IMR-90 (cell line): ENCODE measurements at regions not wholly inside any gene's neighbourhood (a gene's known extent, or its start where the extent isn't known, plus 50 kb on each side); places are given as distances from the start of the nearest gene placed in this dataset.

Experiments used
- ATAC-seq: fragments of 200-7000 bp; cut with Tn5 transposase; 2 replicates; pipeline ENCODE4 v1.9.1; 2020; ENCODE audit warnings: low read depth, mild to moderate bottlenecking, moderate library complexity
- BruUV-seq: library from RNA; stranded (reverse); fragments of 400-500 nt; replicated peaks from 2 replicates; lab custom pipeline; 2021; lab: Mats Ljungman, UMichigan
- CTCF ChIA-PET: fragments of 300-600 bp; formaldehyde crosslinking; extraction: SDS; loops from one replicate; lab custom pipeline; 2021; ENCODE audit warnings: antibody characterized with exemption; lab: Yijun Ruan, JAX
- POLR2A ChIA-PET: fragments of 300-600 bp; sonication (Branson Sonifier 250); formaldehyde crosslinking; loops from one replicate; lab custom pipeline; 2022; ENCODE audit warnings: antibody characterized with exemption; ENCODE audit not compliant: unreplicated experiment; lab: Charles Lee
- DNase-seq: peaks from one replicate; pipeline ENCODE4 v3.0.0; 2013
- H2AFZ ChIP-seq: replicated peaks from 2 replicates; pipeline ENCODE3; 2013; ENCODE audit warnings: low read length, mild to moderate bottlenecking; ENCODE audit not compliant: poor library complexity
- H2AK5ac ChIP-seq: 2 replicates; pipeline ENCODE4 v1.6.1; 2013; ENCODE audit warnings: low read depth, low read length, inconsistent platforms
- H2AK9ac ChIP-seq: replicated peaks from 2 replicates; pipeline ENCODE3; 2013; ENCODE audit warnings: mild to moderate bottlenecking, low read depth, low read length, moderate library complexity; ENCODE audit not compliant: poor library complexity
- H2BK120ac ChIP-seq: 2 replicates; pipeline ENCODE4 v1.6.1; 2013; ENCODE audit warnings: low read depth, low read length, inconsistent platforms
- H2BK15ac ChIP-seq: 3 replicates; pipeline ENCODE4 v1.6.1; 2013; ENCODE audit warnings: low read depth, low read length, inconsistent platforms
- H2BK20ac ChIP-seq: 2 replicates; pipeline ENCODE4 v1.6.1; 2013; ENCODE audit warnings: low read depth, mild to moderate bottlenecking, inconsistent platforms, low read length, moderate library complexity
- H2BK5ac ChIP-seq: 2 replicates; pipeline ENCODE4 v1.6.1; 2013; ENCODE audit warnings: mild to moderate bottlenecking, low read depth, low read length, inconsistent platforms; ENCODE audit not compliant: poor library complexity, severe bottlenecking
- H3K14ac ChIP-seq: replicated peaks from 2 replicates; pipeline ENCODE4 v1.6.1; 2013; ENCODE audit warnings: low read depth, low read length, inconsistent platforms
- H3K18ac ChIP-seq: 2 replicates; pipeline ENCODE4 v1.6.1; 2013; ENCODE audit warnings: low read depth, low read length, control low read depth
- H3K23ac ChIP-seq: 2 replicates; pipeline ENCODE4 v1.6.1; 2013; ENCODE audit warnings: low read depth, low read length, inconsistent platforms
- H3K27ac ChIP-seq: 2 replicates; pipeline ENCODE4 v1.5.1; 2013; ENCODE audit warnings: mild to moderate bottlenecking, control low read depth, low read length; ENCODE audit not compliant: insufficient read depth
- H3K27me3 ChIP-seq: 2 replicates; pipeline ENCODE4 v1.6.1; 2013; ENCODE audit warnings: low read length; ENCODE audit not compliant: control insufficient read depth, insufficient read depth
- H3K36me3 ChIP-seq: 2 replicates; pipeline ENCODE4 v1.6.1; 2013; ENCODE audit warnings: low read length, mixed read lengths; ENCODE audit not compliant: control insufficient read depth, insufficient read depth
- H3K4ac ChIP-seq: 2 replicates; pipeline ENCODE4 v1.6.1; 2013; ENCODE audit warnings: low read depth, low read length, inconsistent platforms
- H3K4me1 ChIP-seq: 2 replicates; pipeline ENCODE4 v1.6.1; 2013; ENCODE audit warnings: low read length, mixed read lengths; ENCODE audit not compliant: control insufficient read depth, insufficient read depth
- H3K4me2 ChIP-seq: 2 replicates; pipeline ENCODE4 v1.6.1; 2013; ENCODE audit warnings: low read depth, mild to moderate bottlenecking, control low read depth, low read length, moderate library complexity
- H3K4me3 ChIP-seq: 2 replicates; pipeline ENCODE4 v1.5.1; 2013; ENCODE audit warnings: low read depth, mild to moderate bottlenecking, control low read depth, low read length, moderate library complexity; ENCODE audit not compliant: insufficient read depth
- H3K56ac ChIP-seq: 2 replicates; pipeline ENCODE4 v1.6.1; 2013; ENCODE audit warnings: low read length, inconsistent platforms; ENCODE audit not compliant: insufficient read depth; ENCODE audit errors: extremely low read depth
- H3K79me1 ChIP-seq, 2 experiments: 2 replicates each; pipeline ENCODE4 v1.6.1; 2013; ENCODE audit warnings: low read length in 2 of 2, inconsistent platforms in 1 of 2, low read depth in 1 of 2
- H3K9ac ChIP-seq: 2 replicates; pipeline ENCODE4 v1.6.1; 2013; ENCODE audit warnings: low read depth, low read length, control low read depth
- H3K9me1 ChIP-seq: 2 replicates; pipeline ENCODE4 v1.6.1; 2013; ENCODE audit warnings: low read length, inconsistent platforms; ENCODE audit not compliant: insufficient read depth
- H3K9me3 ChIP-seq: 2 replicates; pipeline ENCODE4 v1.6.1; 2013; ENCODE audit warnings: low read length; ENCODE audit not compliant: control insufficient read depth, insufficient read depth
- H4K20me1 ChIP-seq: 2 replicates; pipeline ENCODE4 v1.6.1; 2013; ENCODE audit warnings: low read length, inconsistent platforms; ENCODE audit not compliant: insufficient read depth
- H4K5ac ChIP-seq: 2 replicates; pipeline ENCODE4 v1.6.1; 2013; ENCODE audit warnings: mild to moderate bottlenecking, low read depth, low read length, control low read depth
- H4K8ac ChIP-seq, 2 experiments: 2 replicates each; pipeline ENCODE4 v1.6.1; 2013; ENCODE audit warnings: low read depth in 2 of 2, low read length in 2 of 2, control low read depth in 1 of 2, inconsistent platforms in 1 of 2
- H4K91ac ChIP-seq: 2 replicates; pipeline ENCODE4 v1.6.1; 2013; ENCODE audit warnings: low read depth, low read length, inconsistent platforms; ENCODE audit not compliant: insufficient read depth
- BHLHE40 ChIP-seq: fragments of 150-350 bp; IDR thresholded peaks from 2 replicates; pipeline ENCODE4 v1.6.1; 2016; ENCODE audit warnings: mild to moderate bottlenecking, low read depth, low read length
- CEBPB ChIP-seq: IDR thresholded peaks from 2 replicates; pipeline ENCODE4 v1.6.1; 2012; ENCODE audit warnings: low read depth, low read length, improper control_type of control experiment
- CHD1 ChIP-seq: IDR thresholded peaks from 2 replicates; pipeline ENCODE4 v1.6.1; 2012; ENCODE audit warnings: low read depth, low read length, improper control_type of control experiment
- CTCF ChIP-seq: conservative IDR thresholded peaks from 2 replicates; pipeline ENCODE4 v1.5.1; 2012; ENCODE audit warnings: mild to moderate bottlenecking, low read depth, low read length, improper control_type of control experiment
- ELK1 ChIP-seq: fragments of 150-350 bp; IDR thresholded peaks from 2 replicates; pipeline ENCODE4 v1.6.1; 2016; ENCODE audit warnings: low read depth, mild to moderate bottlenecking, low read length, moderate library complexity, borderline replicate concordance
- FOS ChIP-seq: fragments of 150-350 bp; IDR thresholded peaks from 2 replicates; pipeline ENCODE4 v1.6.1; 2016; ENCODE audit warnings: low read depth, low read length
- MAFK ChIP-seq: IDR thresholded peaks from 2 replicates; pipeline ENCODE4 v1.6.1; 2012; ENCODE audit warnings: low read depth, low read length, improper control_type of control experiment
- MAZ ChIP-seq: IDR thresholded peaks from 2 replicates; pipeline ENCODE4 v1.6.1; 2012; ENCODE audit warnings: low read depth, mild to moderate bottlenecking, low read length, improper control_type of control experiment, moderate library complexity, borderline replicate concordance
- MXI1 ChIP-seq: IDR thresholded peaks from 2 replicates; pipeline ENCODE4 v1.6.1; 2012; ENCODE audit warnings: low read depth, mild to moderate bottlenecking, low read length, moderate library complexity, borderline replicate concordance
- NFE2L2 ChIP-seq: fragments of 150-350 bp; IDR thresholded peaks from 2 replicates; pipeline ENCODE4 v1.6.1; 2016; ENCODE audit warnings: low read depth, mild to moderate bottlenecking, low read length
- POLR2A ChIP-seq: IDR thresholded peaks from 2 replicates; pipeline ENCODE4 v1.6.1; 2012; ENCODE audit warnings: mild to moderate bottlenecking, low read depth, low read length
- RAD21 ChIP-seq: IDR thresholded peaks from 2 replicates; pipeline ENCODE4 v1.6.1; 2012; ENCODE audit warnings: low read length, improper control_type of control experiment
- RCOR1 ChIP-seq: IDR thresholded peaks from 2 replicates; pipeline ENCODE4 v1.6.1; 2012; ENCODE audit warnings: mild to moderate bottlenecking, low read length, improper control_type of control experiment; ENCODE audit not compliant: insufficient replicate concordance
- RFX5 ChIP-seq: IDR thresholded peaks from 2 replicates; pipeline ENCODE4 v1.8.0; 2012; ENCODE audit warnings: low read depth, mild to moderate bottlenecking, low read length, moderate library complexity
- SMC3 ChIP-seq: fragments of 150-350 bp; IDR thresholded peaks from 2 replicates; pipeline ENCODE4 v1.6.1; 2016; ENCODE audit warnings: low read depth, mild to moderate bottlenecking, antibody characterized with exemption, low read length, moderate library complexity
- USF2 ChIP-seq: fragments of 150-350 bp; IDR thresholded peaks from 2 replicates; pipeline ENCODE4 v1.6.1; 2017; ENCODE audit warnings: mild to moderate bottlenecking, antibody characterized with exemption, low read length, low read depth
- WGBS, 2 experiments: methylation state at CpG; one replicate each; pipeline versions ENCODE4 v1.1.5 to v1.1.7; 2013; ENCODE audit warnings: missing lambda C conversion rate in 2 of 2; ENCODE audit not compliant: insufficient read length in 1 of 2; ENCODE audit errors: extremely low coverage in 2 of 2; 5-methylcytosine and 5-hydroxymethylcytosine counted together
- dilution Hi-C: fragments of 300-500 bp; cut with HindIII; formaldehyde crosslinking; loops from one replicate; pipeline ENCODE4 v1.14.3; 2018; ENCODE audit warnings: low sequenced_read_pairs; ENCODE audit not compliant: unreplicated experiment
- in situ Hi-C: fragments of 300-500 bp; cut with MboI; formaldehyde crosslinking; loops from 3 replicates; pipeline ENCODE4 v1.14.3; 2019; ENCODE audit warnings: low sequenced_read_pairs, inconsistent platforms, mixed read lengths
- intact Hi-C: fragments of 100-400 bp; cut with micrococcal nuclease; formaldehyde crosslinking; loops from 2 replicates; pipeline ENCODE4 v1.10.0; 2022

GRCh38 chr2:83572400-83572799 is 886.7 kb downstream of the SUCLG1 start:
- no peak for ATAC-seq
- CTCF ChIA-PET, result no interaction called here

More at GRCh38 chr2:83572400-83572799, 886.7 kb downstream of the SUCLG1 start:
- no peak for DNase-seq
- Histone ChIP-seq H3K18ac (no peak overlapping the region), H3K14ac (no peak overlapping the region), H4K91ac (no peak overlapping the region), H3K4me3 (no peak overlapping the region), H4K5ac (no peak overlapping the region), H3K4me1 (no peaks in the 10 kb centered on the region), H3K36me3 (no peaks in the 10 kb centered on the region), H3K23ac (no peak overlapping the region), H2AK5ac (no peak overlapping the region), H2BK20ac (no peak overlapping the region), H3K4me2 (no peak overlapping the region), H2BK120ac (no peak overlapping the region), H3K4ac (no peak overlapping the region), H2AK9ac (no peak overlapping the region), H3K27ac (no peak overlapping the region), H3K56ac (no peak overlapping the region), H3K9ac (no peak overlapping the region), H2BK15ac (no peak overlapping the region), H4K20me1 (no peaks in the 10 kb centered on the region), H2BK5ac (no peak overlapping the region), H3K9me3 (no peaks in the 10 kb centered on the region; the same call in 1 of the 2 replicates), H3K79me1 (no peaks in the 10 kb centered on the region), H3K9me1 (no peaks in the 10 kb centered on the region), H3K27me3 (no peaks in the 10 kb centered on the region), H4K8ac (no peak overlapping the region), H2AFZ (no peak overlapping the region)
- TF ChIP-seq CHD1, result no peak
- TF ChIP-seq ELK1, result no peak
- TF ChIP-seq CEBPB, result no peak
- no peak for TF ChIP-seq BHLHE40
- no peak for TF ChIP-seq RAD21
- no peak for TF ChIP-seq CTCF
- TF ChIP-seq SMC3, result no peak
- TF ChIP-seq RCOR1, result no peak
- TF ChIP-seq RFX5, result no peak
- no peak for TF ChIP-seq FOS
- no peak for TF ChIP-seq MXI1
- TF ChIP-seq USF2, result no peak
- no peak for TF ChIP-seq NFE2L2
- TF ChIP-seq POLR2A, result no peak
- no peak for TF ChIP-seq MAZ
- no peak for TF ChIP-seq MAFK
- dilution Hi-C loops, result no loop called here
- BruUV-seq, result no TSS peak
- intact Hi-C loops, result no loop called here
- in situ Hi-C loops, result no loop called here
- POLR2A ChIA-PET, result no interaction called here
- WGBS, 2 experiments, result no CpG with 5 or more reads among the region's 3 CpGs
